ENCODE measurements at regions not wholly inside any gene's neighbourhood (a gene's known extent, or its start where the extent isn't known, plus 50 kb on each side); places are given as distances from the start of the nearest gene placed in this dataset.

- no peak for DNase-seq (ENCODE audit: low read depth)
- TF ChIP-seq, protein P1, sequence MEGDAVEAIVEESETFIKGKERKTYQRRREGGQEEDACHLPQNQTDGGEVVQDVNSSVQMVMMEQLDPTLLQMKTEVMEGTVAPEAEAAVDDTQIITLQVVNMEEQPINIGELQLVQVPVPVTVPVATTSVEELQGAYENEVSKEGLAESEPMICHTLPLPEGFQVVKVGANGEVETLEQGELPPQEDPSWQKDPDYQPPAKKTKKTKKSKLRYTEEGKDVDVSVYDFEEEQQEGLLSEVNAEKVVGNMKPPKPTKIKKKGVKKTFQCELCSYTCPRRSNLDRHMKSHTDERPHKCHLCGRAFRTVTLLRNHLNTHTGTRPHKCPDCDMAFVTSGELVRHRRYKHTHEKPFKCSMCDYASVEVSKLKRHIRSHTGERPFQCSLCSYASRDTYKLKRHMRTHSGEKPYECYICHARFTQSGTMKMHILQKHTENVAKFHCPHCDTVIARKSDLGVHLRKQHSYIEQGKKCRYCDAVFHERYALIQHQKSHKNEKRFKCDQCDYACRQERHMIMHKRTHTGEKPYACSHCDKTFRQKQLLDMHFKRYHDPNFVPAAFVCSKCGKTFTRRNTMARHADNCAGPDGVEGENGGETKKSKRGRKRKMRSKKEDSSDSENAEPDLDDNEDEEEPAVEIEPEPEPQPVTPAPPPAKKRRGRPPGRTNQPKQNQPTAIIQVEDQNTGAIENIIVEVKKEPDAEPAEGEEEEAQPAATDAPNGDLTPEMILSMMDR (conservative IDR thresholded peaks at IDR 0.05; ENCODE audit: low read depth, low read length) = no peak
- H3K4me3 ChIP-seq (ENCODE audit: low read depth, low read length) = no peak overlapping the region
These were observed 227.3 kb downstream of the KDR start for GRCh38 chr4:54898056-54898562.

- TF ChIP-seq, protein P1 (conservative IDR thresholded peaks at IDR 0.05; ENCODE audit: low read depth, low read length) = no peak
- H3K4me3 ChIP-seq (ENCODE audit: low read depth, low read length) = no peak overlapping the region
- DNase-seq (ENCODE audit: low read depth) = no peak
These were observed 227.8 kb downstream of the KDR start for GRCh38 chr4:54897590-54897989.

- H3K4me3 ChIP-seq (ENCODE audit: low read depth, low read length) = no peak overlapping the region
- TF ChIP-seq, protein P1 (conservative IDR thresholded peaks at IDR 0.05; ENCODE audit: low read depth, low read length) = no peak
- DNase-seq (ENCODE audit: low read depth) = no peak
These were observed 224.9 kb downstream of the KIT start for GRCh38 chr4:54882616-54883015.

- H3K4me3 ChIP-seq (ENCODE audit: low read depth, low read length) = no peak overlapping the region
- TF ChIP-seq, protein P1 (conservative IDR thresholded peaks at IDR 0.05; ENCODE audit: low read depth, low read length) = no peak
- no peak for DNase-seq (ENCODE audit: low read depth)
These were observed 221.8 kb downstream of the KIT start for GRCh38 chr4:54879576-54879975.

GRCh38 chr4:54877006-54877405, 219.2 kb downstream of the KIT start:
- TF ChIP-seq, protein P1 (conservative IDR thresholded peaks at IDR 0.05; ENCODE audit: low read depth, low read length) = no peak
- no peak overlapping the region for H3K4me3 ChIP-seq (ENCODE audit: low read depth, low read length)
- no peak for DNase-seq (ENCODE audit: low read depth)

DNA sequence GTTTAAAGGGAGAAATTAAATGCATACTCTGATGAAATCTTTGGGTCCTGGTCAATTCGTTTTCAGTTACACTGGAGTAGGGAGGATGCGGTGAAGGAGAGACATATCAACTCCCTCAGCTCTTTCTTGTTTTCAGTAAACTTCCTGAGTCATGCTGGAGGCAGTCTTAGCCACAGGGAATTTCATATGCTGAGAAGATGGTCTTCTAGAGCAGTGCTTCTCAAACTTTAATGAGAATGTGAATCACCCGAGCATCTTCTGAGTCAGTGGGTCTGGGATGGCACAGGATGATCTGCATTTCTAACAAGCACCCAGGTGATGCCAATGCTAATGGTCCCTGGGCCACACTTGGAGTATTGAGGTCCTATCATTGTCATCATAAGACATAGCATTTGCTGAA, 214.5 kb downstream of the KIT start:
- TF ChIP-seq, protein P1 (conservative IDR thresholded peaks at IDR 0.05; ENCODE audit: low read depth, low read length) = no peak
- H3K4me3 ChIP-seq (ENCODE audit: low read depth, low read length) = no peak overlapping the region
- DNase-seq (ENCODE audit: low read depth) = no peak

DNA sequence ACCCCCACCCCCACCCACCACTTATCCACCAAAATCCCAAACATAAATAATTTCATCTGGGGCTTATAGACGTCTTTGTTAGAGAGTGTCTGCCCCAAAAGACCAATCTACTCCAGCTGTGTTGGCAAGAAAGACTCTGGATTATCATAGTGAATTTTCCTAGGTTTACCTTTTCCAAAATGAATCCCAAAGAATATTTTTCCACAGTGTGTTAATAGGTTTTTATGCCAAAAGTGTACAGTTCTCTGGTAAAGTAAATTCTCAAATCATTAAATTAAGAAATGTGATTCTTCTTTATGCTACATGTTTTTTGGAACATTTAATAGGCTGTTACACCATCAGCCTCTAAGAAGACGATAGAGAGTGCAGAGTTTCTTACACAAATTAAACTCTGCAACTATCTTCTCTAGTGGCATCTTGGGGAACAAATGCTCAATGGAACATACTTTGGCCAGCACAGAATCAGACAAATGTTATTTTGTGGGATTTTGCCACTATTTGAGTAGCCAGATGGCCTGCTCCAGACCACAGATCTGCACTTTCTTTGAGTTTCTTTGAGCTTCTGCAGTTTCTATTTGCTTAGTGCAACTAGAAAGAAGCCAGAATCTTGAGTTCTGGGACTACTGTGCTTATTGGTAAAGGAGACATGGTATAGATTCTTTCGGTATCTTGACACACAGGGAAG, 206.0 kb downstream of the KIT start:
- TF ChIP-seq, protein P1 (conservative IDR thresholded peaks at IDR 0.05; ENCODE audit: low read depth, low read length) = no peak
- H3K4me3 ChIP-seq (ENCODE audit: low read depth, low read length) = no peak overlapping the region
- DNase-seq (ENCODE audit: low read depth) = no peak
